Endothelial cell of umbilical vein (primary cell): ENCODE measurements at regions not wholly inside any gene's neighbourhood (a gene's known extent, or its start where the extent isn't known, plus 50 kb on each side); places are given as distances from the start of the nearest gene placed in this dataset.

Experiments used
- BruUV-seq: library from RNA; stranded (reverse); fragments of 400-500 nt; replicated peaks from 2 replicates; lab custom pipeline; 2021; lab: Mats Ljungman, UMichigan
- CTCF ChIA-PET: fragments of 300-600, 350-600 bp; sonication (Branson Sonifier 250); formaldehyde crosslinking; loops from one replicate; lab custom pipeline; 2021; ENCODE audit warnings: antibody characterized with exemption, inconsistent platforms; lab: Charles Lee
- POLR2A ChIA-PET: fragments of 300-600, 350-600 bp; sonication (Branson Sonifier 250); formaldehyde crosslinking; loops from one replicate; lab custom pipeline; 2021; ENCODE audit warnings: antibody characterized with exemption, inconsistent platforms; lab: Charles Lee
- DNase-seq: peaks from one replicate; pipeline ENCODE4 v3.0.0-alpha.2; 2011; ENCODE audit warnings: low read depth, low spot score
- FAIRE-seq: peaks from 2 replicates; lab custom pipeline; 2011; peaks lifted over from hg19 to GRCh38; lab: Jason Lieb, UNC
- H2AFZ ChIP-seq: 2 replicates; pipeline ENCODE4 v1.6.0; 2012; ENCODE audit warnings: low read depth, low read length, control low read depth, inconsistent platforms
- H3K27ac ChIP-seq: 2 replicates; pipeline ENCODE4 v1.5.1; 2011; ENCODE audit warnings: low read depth, mild to moderate bottlenecking, control low read depth, low read length, moderate library complexity; ENCODE audit not compliant: insufficient read depth
- H3K27me3 ChIP-seq, 2 experiments: 2 replicates each; pipeline versions ENCODE4 v1.6.0 to v1.6.1; 2011; ENCODE audit warnings: low read length in 2 of 2, mixed read lengths in 1 of 2; ENCODE audit not compliant: control insufficient read depth in 2 of 2, insufficient read depth in 2 of 2
- H3K36me3 ChIP-seq, 2 experiments: 2 replicates in 1 of 2; 3 replicates in 1 of 2; pipeline ENCODE4 v1.5.1; 2011; ENCODE audit warnings: low read length in 2 of 2, mild to moderate bottlenecking in 1 of 2, moderate library complexity in 1 of 2; ENCODE audit not compliant: control insufficient read depth in 2 of 2, insufficient read depth in 2 of 2; ENCODE audit errors: extremely low read depth in 1 of 2
- H3K4me1 ChIP-seq: 3 replicates; pipeline ENCODE4 v1.5.1; 2011; ENCODE audit warnings: mild to moderate bottlenecking, low read length; ENCODE audit not compliant: control insufficient read depth, insufficient read depth; ENCODE audit errors: extremely low read depth
- H3K4me2 ChIP-seq: 2 replicates; pipeline ENCODE4 v1.6.1; 2011; ENCODE audit warnings: low read length, control low read depth, mixed read lengths; ENCODE audit not compliant: insufficient read depth
- H3K4me3 ChIP-seq, 3 experiments: fragments of 200-600 bp in 1 of 3; sonication (generic), shearing (Covaris generic) in 1 of 3; replicated peaks in 1 of 3; 2 replicates each; pipeline ENCODE4 v1.5.1; 2011 to 2016; ENCODE audit warnings: control low read depth in 3 of 3, low read length in 3 of 3, mild to moderate bottlenecking in 2 of 3, inconsistent platforms in 1 of 3, low read depth in 1 of 3, moderate library complexity in 1 of 3; ENCODE audit not compliant: insufficient read depth in 1 of 3
- H3K79me2 ChIP-seq: 2 replicates; pipeline ENCODE4 v1.6.0; 2012; ENCODE audit warnings: low read length, inconsistent platforms; ENCODE audit not compliant: control insufficient read depth, insufficient read depth
- H3K9ac ChIP-seq: replicated peaks from 2 replicates; pipeline ENCODE3; 2011; ENCODE audit warnings: low read length, control low read depth; ENCODE audit not compliant: insufficient read depth; ENCODE audit errors: extremely low read depth
- H3K9me1 ChIP-seq: replicated peaks from 3 replicates; pipeline ENCODE4 v1.6.0; 2011; ENCODE audit warnings: mild to moderate bottlenecking, low read length; ENCODE audit not compliant: control insufficient read depth, insufficient read depth; ENCODE audit errors: extremely low read depth
- H3K9me3 ChIP-seq: replicated peaks from 2 replicates; pipeline ENCODE4 v1.5.1; 2012; ENCODE audit warnings: low read length, inconsistent platforms; ENCODE audit not compliant: control insufficient read depth, insufficient read depth
- H4K20me1 ChIP-seq: replicated peaks from 2 replicates; pipeline ENCODE3; 2011; ENCODE audit warnings: mild to moderate bottlenecking, low read length; ENCODE audit not compliant: control insufficient read depth, insufficient read depth; ENCODE audit errors: extremely low read depth
- EZH2 ChIP-seq: IDR thresholded peaks from 2 replicates; pipeline ENCODE4 v1.6.1; 2012; ENCODE audit warnings: borderline replicate concordance, low read depth, mild to moderate bottlenecking, moderate library complexity, low read length, inconsistent platforms; ENCODE audit not compliant: severe bottlenecking
- FOS ChIP-seq: IDR thresholded peaks from 2 replicates; pipeline ENCODE4 v1.6.1; 2011; ENCODE audit warnings: mild to moderate bottlenecking, low read length, moderate library complexity, borderline replicate concordance; ENCODE audit not compliant: insufficient read depth
- GATA2 ChIP-seq: IDR thresholded peaks from 2 replicates; pipeline ENCODE4 v1.7.0; 2011; ENCODE audit warnings: low read depth, mild to moderate bottlenecking, moderate library complexity, mixed read lengths, low read length; ENCODE audit not compliant: insufficient read length, insufficient read depth
- JUN ChIP-seq: IDR thresholded peaks from 2 replicates; pipeline ENCODE4 v1.6.1; 2011; ENCODE audit warnings: borderline replicate concordance, low read depth; ENCODE audit not compliant: insufficient read length, insufficient read depth
- MYC ChIP-seq: IDR thresholded peaks from one replicate; pipeline ENCODE4 v1.6.1; 2011; ENCODE audit warnings: mild to moderate bottlenecking, low read depth, low read length
- POLR2A ChIP-seq: IDR thresholded peaks from 2 replicates; pipeline ENCODE4 v1.6.1; 2012; ENCODE audit warnings: low read depth, mild to moderate bottlenecking, control low read depth, low read length
- POLR2AphosphoS5 ChIP-seq: IDR thresholded peaks from 2 replicates; pipeline ENCODE4 v1.6.1; 2012; ENCODE audit warnings: low read depth, mild to moderate bottlenecking, control low read depth, low read length, moderate library complexity; ENCODE audit not compliant: insufficient read depth
- dilution Hi-C: fragments of 300-500 bp; cut with MboI; formaldehyde crosslinking; loops from one replicate; pipeline ENCODE4 v1.15.0; 2019; ENCODE audit warnings: low sequenced_read_pairs; ENCODE audit not compliant: extremely low pct_ligation_motif_present
- intact Hi-C: fragments of 100-400 bp; cut with micrococcal nuclease; formaldehyde crosslinking; loops from one replicate; pipeline ENCODE4 v1.10.0; 2022
- TF ChIP-seq, protein P1 (sequence below): IDR thresholded peaks from 2 replicates; pipeline ENCODE4 v1.6.1; 2011; ENCODE audit not compliant: insufficient read depth, insufficient read length
- TF ChIP-seq, protein P2 (sequence below), 2 donors: IDR thresholded peaks; 1 replicate in 1 of 2; 2 replicates in 1 of 2; pipeline ENCODE4 v1.5.1; 2011; ENCODE audit warnings: low read length in 2 of 2, mild to moderate bottlenecking in 2 of 2, moderate library complexity in 2 of 2, control low read depth in 1 of 2, inconsistent platforms in 1 of 2, low read depth in 1 of 2; ENCODE audit not compliant: insufficient read depth in 1 of 2; ENCODE audit errors: extremely low read depth in 1 of 2

DNA sequence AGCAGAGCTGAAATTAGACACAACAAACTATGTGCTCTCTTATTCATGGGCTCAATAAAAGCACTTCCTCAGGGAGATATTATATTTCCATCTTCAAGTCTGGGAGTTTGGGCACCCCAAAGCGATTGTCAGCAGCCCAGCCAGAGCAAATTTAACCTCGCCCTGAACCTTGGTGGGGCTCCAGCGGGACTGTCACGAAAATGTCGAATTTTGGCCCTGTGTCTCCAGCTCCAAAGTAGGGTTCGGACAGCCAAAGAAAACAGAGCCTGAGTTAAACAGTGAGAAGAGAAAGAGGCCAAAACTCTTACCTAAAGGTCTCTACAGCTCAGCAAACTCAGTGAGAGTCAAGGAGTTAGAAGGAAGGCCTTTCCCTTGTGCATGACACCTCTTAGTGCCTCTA lies 432.9 kb downstream of the SPATA31D1 start:
- Histone ChIP-seq H3K79me2 (no peaks in the 10 kb centered on the region), H3K9ac (no peak overlapping the region), H3K27ac (no peak overlapping the region), H3K4me1 (no peaks in the 10 kb centered on the region), H3K36me3 (no peaks in the 10 kb centered on the region), H3K9me3 (no peaks in the 10 kb centered on the region), H3K4me2 (no peak overlapping the region), H4K20me1 (no peaks in the 10 kb centered on the region), H3K27me3 (no peaks in the 10 kb centered on the region), H3K4me3 (no peak overlapping the region), H2AFZ (no peak overlapping the region), H3K9me1 (no peaks in the 10 kb centered on the region)
- ChIA-PET POLR2A (no interaction called here), CTCF (no interaction called here)
- TF ChIP-seq GATA2, result no peak
- TF ChIP-seq, protein P1, sequence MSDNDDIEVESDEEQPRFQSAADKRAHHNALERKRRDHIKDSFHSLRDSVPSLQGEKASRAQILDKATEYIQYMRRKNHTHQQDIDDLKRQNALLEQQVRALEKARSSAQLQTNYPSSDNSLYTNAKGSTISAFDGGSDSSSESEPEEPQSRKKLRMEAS, result no peak
- TF ChIP-seq, protein P2, sequence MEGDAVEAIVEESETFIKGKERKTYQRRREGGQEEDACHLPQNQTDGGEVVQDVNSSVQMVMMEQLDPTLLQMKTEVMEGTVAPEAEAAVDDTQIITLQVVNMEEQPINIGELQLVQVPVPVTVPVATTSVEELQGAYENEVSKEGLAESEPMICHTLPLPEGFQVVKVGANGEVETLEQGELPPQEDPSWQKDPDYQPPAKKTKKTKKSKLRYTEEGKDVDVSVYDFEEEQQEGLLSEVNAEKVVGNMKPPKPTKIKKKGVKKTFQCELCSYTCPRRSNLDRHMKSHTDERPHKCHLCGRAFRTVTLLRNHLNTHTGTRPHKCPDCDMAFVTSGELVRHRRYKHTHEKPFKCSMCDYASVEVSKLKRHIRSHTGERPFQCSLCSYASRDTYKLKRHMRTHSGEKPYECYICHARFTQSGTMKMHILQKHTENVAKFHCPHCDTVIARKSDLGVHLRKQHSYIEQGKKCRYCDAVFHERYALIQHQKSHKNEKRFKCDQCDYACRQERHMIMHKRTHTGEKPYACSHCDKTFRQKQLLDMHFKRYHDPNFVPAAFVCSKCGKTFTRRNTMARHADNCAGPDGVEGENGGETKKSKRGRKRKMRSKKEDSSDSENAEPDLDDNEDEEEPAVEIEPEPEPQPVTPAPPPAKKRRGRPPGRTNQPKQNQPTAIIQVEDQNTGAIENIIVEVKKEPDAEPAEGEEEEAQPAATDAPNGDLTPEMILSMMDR (IDR thresholded peaks at IDR 0.05; ENCODE audit: extremely low read depth in 1 of 2, insufficient read depth in 1 of 2, low read depth in 1 of 2, low read length in 2 of 2), result no peak
- no peak for TF ChIP-seq JUN
- no peak for TF ChIP-seq POLR2A
- TF ChIP-seq FOS, result no peak
- TF ChIP-seq EZH2, result no peak
- TF ChIP-seq MYC, result no peak
- no peak for TF ChIP-seq POLR2AphosphoS5
- BruUV-seq, result no TSS peak
- FAIRE-seq (no peak), DNase-seq (no peak)
- intact Hi-C loops, result no loop called here
- dilution Hi-C loops, result no loop called here
